GM12878 (cell line): ENCODE measurements at regions not wholly inside any gene's neighbourhood (a gene's known extent, or its start where the extent isn't known, plus 50 kb on each side); places are given as distances from the start of the nearest gene placed in this dataset.

Experiments used
- ATAC-seq: fragments of 200-7000 bp; cut with Tn5 transposase; 3 replicates; pipeline ENCODE4 v1.9.1; 2020; ENCODE audit warnings: mild to moderate bottlenecking, moderate library complexity
- BruUV-seq: library from RNA; stranded (reverse); fragments of 400-500 nt; replicated peaks from 2 replicates; lab custom pipeline; 2021; lab: Mats Ljungman, UMichigan
- CTCF ChIA-PET: fragments of 300-600 bp; sonication (Branson Sonifier 250); formaldehyde crosslinking; extraction: SDS; loops from one replicate; lab custom pipeline; 2021; ENCODE audit warnings: inconsistent platforms; lab: Yijun Ruan, JAX
- POLR2A ChIA-PET: fragments of 350-600 bp; formaldehyde crosslinking; extraction: SDS; loops from one replicate; lab custom pipeline; 2021; ENCODE audit warnings: inconsistent platforms; lab: Charles Lee
- RAD21 ChIA-PET: fragments of 300-600 bp; sonication (Branson Sonifier 250); formaldehyde crosslinking; loops from one replicate; lab custom pipeline; 2023; ENCODE audit warnings: antibody characterized with exemption; ENCODE audit not compliant: unreplicated experiment; lab: Charles Lee
- SMC1A ChIA-PET: fragments of 300-600 bp; sonication (Branson Sonifier 250); formaldehyde crosslinking; loops from one replicate; lab custom pipeline; 2023; ENCODE audit not compliant: unreplicated experiment, uncharacterized antibody; lab: Charles Lee
- DNase-seq: peaks from one replicate; pipeline ENCODE4 v3.0.0-alpha.2; 2011; ENCODE audit warnings: low read depth, low spot score
- FAIRE-seq: peaks from 3 replicates; lab custom pipeline; 2011; peaks lifted over from hg19 to GRCh38; lab: Jason Lieb, UNC
- H2AFZ ChIP-seq: 2 replicates; pipeline ENCODE4 v1.6.0; 2011; ENCODE audit warnings: low read depth, low read length, control low read depth; ENCODE audit not compliant: control insufficient read depth
- H3K27ac ChIP-seq: 2 replicates; pipeline ENCODE4 v1.5.1; 2011; ENCODE audit warnings: control low read depth; ENCODE audit not compliant: control insufficient read depth, insufficient read depth
- H3K27me3 ChIP-seq, 2 experiments: replicated peaks in 1 of 2; 2 replicates each; pipeline versions ENCODE4 v1.6.0 to v1.6.1; 2011; ENCODE audit warnings: low read length in 1 of 2; ENCODE audit not compliant: control insufficient read depth in 2 of 2, insufficient read depth in 2 of 2
- H3K36me3 ChIP-seq, 2 experiments: 2 replicates each; pipeline ENCODE4 v1.5.1; 2011; ENCODE audit warnings: low read length in 1 of 2; ENCODE audit not compliant: control insufficient read depth in 2 of 2, insufficient read depth in 2 of 2
- H3K4me1 ChIP-seq: 2 replicates; pipeline ENCODE4 v1.6.1; 2011; ENCODE audit warnings: mild to moderate bottlenecking, low read length, moderate library complexity, mixed read lengths; ENCODE audit not compliant: control insufficient read depth, insufficient read depth
- H3K4me2 ChIP-seq: 2 replicates; pipeline ENCODE4 v1.6.0; 2011; ENCODE audit warnings: control low read depth; ENCODE audit not compliant: control insufficient read depth, insufficient read depth
- H3K4me3 ChIP-seq: fragments of 200-600 bp; sonication (generic); 2 replicates; pipeline ENCODE4 v1.5.1; 2016
- H3K79me2 ChIP-seq: 2 replicates; pipeline ENCODE4 v1.6.0; 2011; ENCODE audit warnings: low read length; ENCODE audit not compliant: control insufficient read depth, insufficient read depth
- H3K9ac ChIP-seq: 2 replicates; pipeline ENCODE4 v1.8.0; 2011; ENCODE audit warnings: low read length, control low read depth, mixed read lengths; ENCODE audit not compliant: control insufficient read depth, insufficient read depth
- H3K9me3 ChIP-seq: replicated peaks from 3 replicates; pipeline ENCODE4 v1.5.1; 2011; ENCODE audit warnings: mild to moderate bottlenecking, low read length; ENCODE audit not compliant: control insufficient read depth, insufficient read depth
- H4K20me1 ChIP-seq: 2 replicates; pipeline ENCODE4 v1.6.0; 2011; ENCODE audit not compliant: control insufficient read depth, insufficient read depth
- FOS ChIP-seq: IDR thresholded peaks from 3 replicates; pipeline ENCODE4 v1.6.1; 2011; ENCODE audit warnings: borderline replicate concordance; ENCODE audit not compliant: insufficient read length; ENCODE audit errors: extremely low read depth
- IKZF2 ChIP-seq, 2 experiments: fragments of 450-650 bp; IDR thresholded peaks; 2 replicates each; pipeline ENCODE4 v1.6.1; 2017; ENCODE audit warnings: mild to moderate bottlenecking in 2 of 2, moderate library complexity in 2 of 2
- IRF4 ChIP-seq: IDR thresholded peaks from 2 replicates; pipeline ENCODE4 v1.6.1; 2011; ENCODE audit warnings: low read depth, low read length
- MTA3 ChIP-seq: IDR thresholded peaks from 2 replicates; pipeline ENCODE4 v1.6.1; 2012; ENCODE audit warnings: low read length, inconsistent platforms, borderline replicate concordance
- RFX5 ChIP-seq: IDR thresholded peaks from 2 replicates; pipeline ENCODE4 v1.6.1; 2011; ENCODE audit warnings: low read depth, low read length, improper control_type of control experiment
- SMARCA5 ChIP-seq: fragments of 450-650 bp; IDR thresholded peaks from 2 replicates; pipeline ENCODE4 v1.6.1; 2017; ENCODE audit warnings: mild to moderate bottlenecking
- SMC3 ChIP-seq: IDR thresholded peaks from 2 replicates; pipeline ENCODE4 v1.6.1; 2011; ENCODE audit warnings: low read length, improper control_type of control experiment, borderline replicate concordance
- TAF1 ChIP-seq: IDR thresholded peaks from 2 replicates; pipeline ENCODE4 v1.6.1; 2011; ENCODE audit warnings: mild to moderate bottlenecking, low read depth, low read length, borderline replicate concordance
- TCF3 ChIP-seq: IDR thresholded peaks from 2 replicates; pipeline ENCODE4 v1.6.1; 2012; ENCODE audit warnings: low read depth, mild to moderate bottlenecking, low read length, borderline replicate concordance; ENCODE audit not compliant: insufficient read depth
- ZNF622 ChIP-seq: fragments of 450-650 bp; IDR thresholded peaks from 2 replicates; pipeline ENCODE4 v1.6.1; 2017; ENCODE audit warnings: mild to moderate bottlenecking, inconsistent platforms
- WGBS: methylation state at CpG from one replicate; pipeline ENCODE4 v1.1.6; 2016; ENCODE audit warnings: low lambda C conversion rate; ENCODE audit not compliant: insufficient replicate concordance, insufficient coverage; ENCODE audit errors: missing lambda C conversion rate; 5-methylcytosine and 5-hydroxymethylcytosine counted together
- in situ Hi-C: fragments of 300-500 bp; cut with MboI; formaldehyde crosslinking; loops from 9 replicates; pipeline ENCODE4 v1.14.3; 2018; ENCODE audit warnings: mixed read lengths
- intact Hi-C: fragments of 100-400 bp; cut with micrococcal nuclease; formaldehyde crosslinking; loops from one replicate; pipeline ENCODE4 v1.14.2; 2022; ENCODE audit not compliant: unreplicated experiment
- TF ChIP-seq, protein P1 (sequence below): fragments of 450-650 bp; IDR thresholded peaks from 2 replicates; pipeline ENCODE4 v1.6.1; 2017; ENCODE audit warnings: low read depth, mild to moderate bottlenecking, moderate library complexity
- TF ChIP-seq, protein P2 (sequence below): fragments of 450-650 bp; IDR thresholded peaks from 2 replicates; pipeline ENCODE4 v1.6.1; 2017; ENCODE audit warnings: mild to moderate bottlenecking, low read depth, inconsistent platforms; ENCODE audit not compliant: poor library complexity, severe bottlenecking

DNA sequence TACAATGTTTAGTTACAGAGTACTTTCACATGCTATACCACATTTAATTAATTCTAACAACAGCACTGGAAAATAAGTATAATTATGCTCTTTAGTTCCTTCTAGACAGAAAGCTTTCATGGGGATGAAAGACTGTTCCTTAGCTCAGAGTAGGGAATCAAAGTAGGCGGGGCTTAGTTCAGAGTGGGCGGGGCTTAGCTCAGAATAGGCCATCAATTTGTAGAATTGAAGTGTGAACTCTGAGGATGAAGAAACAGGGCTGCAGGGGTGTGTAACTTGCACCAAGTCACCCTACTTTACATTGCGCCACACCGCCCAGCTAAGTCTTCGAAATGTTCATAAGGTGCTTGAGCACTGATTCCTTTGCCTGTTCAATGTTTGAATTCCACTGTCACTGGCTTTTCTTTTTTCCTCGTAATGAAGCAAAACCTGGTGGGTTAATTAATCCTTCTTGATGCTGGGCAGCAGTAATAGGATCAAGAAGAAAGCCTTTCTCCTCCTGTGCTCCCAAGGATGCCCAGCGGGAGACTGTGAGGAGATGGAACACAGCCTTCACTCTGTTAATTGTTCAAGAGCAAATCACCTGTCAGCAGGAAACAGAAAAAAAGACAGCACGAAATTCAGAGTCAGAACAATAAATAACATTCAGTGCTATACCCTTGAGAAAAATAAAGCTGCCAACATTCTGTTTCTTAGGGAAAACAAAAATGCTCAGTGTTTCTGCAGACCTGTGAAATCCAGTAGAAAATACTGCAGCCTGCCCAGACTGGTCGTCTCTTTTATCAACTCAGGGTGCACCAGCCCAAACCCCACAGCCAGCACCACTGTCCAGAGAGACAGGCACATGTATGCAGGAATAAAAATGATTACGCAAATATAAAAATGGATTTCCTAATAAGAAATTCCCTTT is 66.5 kb upstream of the CAMK1G start:
- no peaks in the 10 kb centered on the region; a peak in 1 of 4 replicates for H3K27me3 ChIP-seq
- no peaks in the 10 kb centered on the region for H3K79me2 ChIP-seq
- ChIA-PET SMC1A (no interaction called here), POLR2A (no interaction called here), CTCF (interaction anchor here (0.7 to 1.6 kb wide), 3 partner anchors 49 to 52 kb away, joined by 3 to 4 read pairs (median 4); no protein-coding TSS in a partner anchor), RAD21 (no interaction called here)
- in situ Hi-C loops (no loop called here), intact Hi-C loops (no loop called here)
- H3K27ac ChIP-seq, result no peak overlapping the region
- no peak for TF ChIP-seq MTA3
- TF ChIP-seq TCF3, result no peak
- TF ChIP-seq TAF1, result no peak
- TF ChIP-seq, protein P1, sequence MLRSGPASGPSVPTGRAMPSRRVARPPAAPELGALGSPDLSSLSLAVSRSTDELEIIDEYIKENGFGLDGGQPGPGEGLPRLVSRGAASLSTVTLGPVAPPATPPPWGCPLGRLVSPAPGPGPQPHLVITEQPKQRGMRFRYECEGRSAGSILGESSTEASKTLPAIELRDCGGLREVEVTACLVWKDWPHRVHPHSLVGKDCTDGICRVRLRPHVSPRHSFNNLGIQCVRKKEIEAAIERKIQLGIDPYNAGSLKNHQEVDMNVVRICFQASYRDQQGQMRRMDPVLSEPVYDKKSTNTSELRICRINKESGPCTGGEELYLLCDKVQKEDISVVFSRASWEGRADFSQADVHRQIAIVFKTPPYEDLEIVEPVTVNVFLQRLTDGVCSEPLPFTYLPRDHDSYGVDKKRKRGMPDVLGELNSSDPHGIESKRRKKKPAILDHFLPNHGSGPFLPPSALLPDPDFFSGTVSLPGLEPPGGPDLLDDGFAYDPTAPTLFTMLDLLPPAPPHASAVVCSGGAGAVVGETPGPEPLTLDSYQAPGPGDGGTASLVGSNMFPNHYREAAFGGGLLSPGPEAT, result no peak
- TF ChIP-seq SMC3, result no peak
- TF ChIP-seq, protein P2, sequence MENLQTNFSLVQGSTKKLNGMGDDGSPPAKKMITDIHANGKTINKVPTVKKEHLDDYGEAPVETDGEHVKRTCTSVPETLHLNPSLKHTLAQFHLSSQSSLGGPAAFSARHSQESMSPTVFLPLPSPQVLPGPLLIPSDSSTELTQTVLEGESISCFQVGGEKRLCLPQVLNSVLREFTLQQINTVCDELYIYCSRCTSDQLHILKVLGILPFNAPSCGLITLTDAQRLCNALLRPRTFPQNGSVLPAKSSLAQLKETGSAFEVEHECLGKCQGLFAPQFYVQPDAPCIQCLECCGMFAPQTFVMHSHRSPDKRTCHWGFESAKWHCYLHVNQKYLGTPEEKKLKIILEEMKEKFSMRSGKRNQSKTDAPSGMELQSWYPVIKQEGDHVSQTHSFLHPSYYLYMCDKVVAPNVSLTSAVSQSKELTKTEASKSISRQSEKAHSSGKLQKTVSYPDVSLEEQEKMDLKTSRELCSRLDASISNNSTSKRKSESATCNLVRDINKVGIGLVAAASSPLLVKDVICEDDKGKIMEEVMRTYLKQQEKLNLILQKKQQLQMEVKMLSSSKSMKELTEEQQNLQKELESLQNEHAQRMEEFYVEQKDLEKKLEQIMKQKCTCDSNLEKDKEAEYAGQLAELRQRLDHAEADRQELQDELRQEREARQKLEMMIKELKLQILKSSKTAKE, result no peak
- TF ChIP-seq RFX5, result no peak
- TF ChIP-seq FOS, result no peak
- no peak for TF ChIP-seq SMARCA5
- TF ChIP-seq ZNF622, result no peak
- TF ChIP-seq IRF4, result no peak
- TF ChIP-seq IKZF2 (IDR thresholded peaks at IDR 0.05), result no peak
- BruUV-seq, result no TSS peak
- 47% methylated on average over 10 of the region's 10 CpGs for WGBS
- no peaks in the 10 kb centered on the region for H4K20me1 ChIP-seq
- no peak overlapping the region for H3K9ac ChIP-seq
- no peak for FAIRE-seq
- no peak for ATAC-seq
- H2AFZ ChIP-seq, result no peak overlapping the region
- no peak overlapping the region for H3K4me2 ChIP-seq
- DNase-seq, result no peak
- no peaks in the 10 kb centered on the region for H3K36me3 ChIP-seq
- H3K4me1 ChIP-seq, result no peaks in the 10 kb centered on the region
- H3K4me3 ChIP-seq, result no peak overlapping the region
- no peaks in the 10 kb centered on the region for H3K9me3 ChIP-seq
